Fibroblast of villous mesenchyme (primary cell): ENCODE measurements at regions not wholly inside any gene's neighbourhood (a gene's known extent, or its start where the extent isn't known, plus 50 kb on each side); places are given as distances from the start of the nearest gene placed in this dataset.
A peak's percentile ranks its signal among the peaks of the same experiment; 100 is the strongest.

Source experiments
- DNase-seq: peaks from one replicate; pipeline ENCODE4 v3.0.0-alpha.2; 2010; ENCODE audit warnings: low read depth
- H3K4me3 ChIP-seq: 2 replicates; pipeline ENCODE4 v1.5.1; 2011; ENCODE audit warnings: low read depth, mild to moderate bottlenecking, low read length
- TF ChIP-seq, protein P1 (sequence below): IDR thresholded peaks from 2 replicates; pipeline ENCODE4 v1.5.1; 2012; ENCODE audit warnings: low read depth, mild to moderate bottlenecking, low read length; ENCODE audit not compliant: insufficient read depth

DNA sequence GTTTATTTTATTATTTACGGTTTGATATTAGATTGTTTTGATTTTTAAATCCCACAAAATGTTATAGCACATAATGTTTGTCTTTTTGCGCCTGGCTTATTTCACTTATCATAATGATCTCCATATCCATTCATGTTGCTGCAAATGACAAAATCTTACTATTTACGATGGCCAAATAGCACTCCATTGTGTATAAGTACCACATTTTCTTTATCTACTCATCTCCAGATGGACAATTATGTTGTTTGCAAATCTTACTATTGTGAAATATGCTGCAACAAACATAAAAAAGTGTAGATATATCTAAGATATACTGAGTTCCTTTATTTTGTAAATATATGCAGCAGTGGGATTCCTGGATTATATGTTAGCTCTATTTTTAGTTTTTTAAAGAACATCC is 1568.3 kb downstream of the AMY1C start:
- peak; percentile 0 for DNase-seq
- TF ChIP-seq, protein P1, sequence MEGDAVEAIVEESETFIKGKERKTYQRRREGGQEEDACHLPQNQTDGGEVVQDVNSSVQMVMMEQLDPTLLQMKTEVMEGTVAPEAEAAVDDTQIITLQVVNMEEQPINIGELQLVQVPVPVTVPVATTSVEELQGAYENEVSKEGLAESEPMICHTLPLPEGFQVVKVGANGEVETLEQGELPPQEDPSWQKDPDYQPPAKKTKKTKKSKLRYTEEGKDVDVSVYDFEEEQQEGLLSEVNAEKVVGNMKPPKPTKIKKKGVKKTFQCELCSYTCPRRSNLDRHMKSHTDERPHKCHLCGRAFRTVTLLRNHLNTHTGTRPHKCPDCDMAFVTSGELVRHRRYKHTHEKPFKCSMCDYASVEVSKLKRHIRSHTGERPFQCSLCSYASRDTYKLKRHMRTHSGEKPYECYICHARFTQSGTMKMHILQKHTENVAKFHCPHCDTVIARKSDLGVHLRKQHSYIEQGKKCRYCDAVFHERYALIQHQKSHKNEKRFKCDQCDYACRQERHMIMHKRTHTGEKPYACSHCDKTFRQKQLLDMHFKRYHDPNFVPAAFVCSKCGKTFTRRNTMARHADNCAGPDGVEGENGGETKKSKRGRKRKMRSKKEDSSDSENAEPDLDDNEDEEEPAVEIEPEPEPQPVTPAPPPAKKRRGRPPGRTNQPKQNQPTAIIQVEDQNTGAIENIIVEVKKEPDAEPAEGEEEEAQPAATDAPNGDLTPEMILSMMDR: no peak
- no peak overlapping the region for H3K4me3 ChIP-seq

DNA sequence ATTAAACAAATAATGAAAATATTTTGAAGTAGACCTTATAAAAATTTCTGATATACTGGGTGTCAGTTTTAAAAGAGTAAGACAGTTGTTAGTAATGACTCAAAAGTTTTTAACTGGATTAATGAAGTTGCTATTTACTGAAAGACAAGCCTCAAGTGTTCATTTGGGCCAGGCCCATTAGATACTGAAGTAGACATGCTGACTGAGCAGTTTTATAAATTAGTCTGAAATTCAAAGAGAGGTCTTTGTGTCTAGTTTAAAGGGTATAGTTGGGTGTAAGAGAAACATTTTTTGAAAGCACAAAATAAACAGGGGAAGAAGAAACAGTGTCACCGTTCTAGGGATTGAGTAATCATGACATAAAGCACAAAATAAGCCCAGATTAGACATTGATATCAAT is 1577.2 kb downstream of the AMY1C start:
- H3K4me3 ChIP-seq: no peak overlapping the region
- no peak for DNase-seq
- TF ChIP-seq, protein P1: no peak

DNA sequence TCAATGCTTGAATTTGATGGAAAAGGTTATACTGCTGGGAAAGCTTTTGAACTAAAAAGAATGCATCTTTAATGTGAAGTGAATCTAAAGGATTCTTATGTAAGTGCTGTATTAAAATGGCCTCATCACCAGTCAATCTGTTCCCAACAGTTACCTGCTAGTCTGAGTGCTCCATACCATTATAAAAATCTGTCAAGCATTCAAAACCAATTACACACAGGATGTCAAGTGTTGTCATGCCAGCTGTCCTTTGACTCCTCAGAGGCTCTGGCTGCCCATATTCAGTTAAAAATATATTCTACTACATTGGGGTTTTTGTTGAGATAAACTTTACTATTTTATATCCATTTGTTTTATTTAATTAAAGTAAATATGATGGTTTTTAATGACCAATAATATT is 1587.7 kb downstream of the AMY1C start:
- TF ChIP-seq, protein P1: no peak
- no peak overlapping the region for H3K4me3 ChIP-seq
- no peak for DNase-seq

DNA sequence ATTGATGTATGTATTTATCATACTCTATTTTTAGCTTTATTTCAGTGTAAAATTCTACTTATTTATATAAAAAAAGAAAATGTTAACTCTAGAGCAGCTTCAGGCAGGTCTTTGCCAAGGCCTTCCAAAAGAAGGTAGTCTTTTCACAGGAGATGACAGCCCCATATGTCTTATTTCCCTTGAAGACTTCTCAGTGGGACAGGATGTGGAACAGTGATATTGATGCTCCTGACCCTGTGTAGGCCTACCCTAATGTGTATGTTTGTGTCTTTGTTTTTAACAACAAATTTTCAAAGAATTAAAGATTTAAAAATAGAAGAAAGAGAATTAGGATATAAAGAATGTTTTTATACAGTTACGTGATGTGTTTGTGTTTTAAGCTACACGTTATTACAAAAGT is 1593.6 kb downstream of the AMY1C start:
- no peak for DNase-seq
- TF ChIP-seq, protein P1: no peak
- no peak overlapping the region for H3K4me3 ChIP-seq

DNA sequence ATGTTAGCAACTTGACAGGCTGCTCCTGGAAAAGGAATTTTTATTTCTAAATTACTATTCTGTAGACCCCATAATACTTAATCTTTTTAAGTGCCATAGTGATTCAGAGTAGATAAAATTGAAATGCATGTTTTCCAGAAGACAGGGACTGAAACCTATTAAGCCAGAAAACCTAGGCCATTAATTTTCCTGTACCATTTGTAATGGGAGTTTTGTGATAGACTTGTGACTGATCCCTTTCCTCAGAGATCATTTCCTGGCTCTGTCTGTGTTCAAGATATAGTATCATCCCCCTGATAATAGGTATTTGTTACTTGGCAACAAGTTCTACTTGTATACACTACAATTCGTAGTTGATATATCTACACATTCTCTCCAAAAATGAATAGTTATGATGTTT is 1609.8 kb downstream of the AMY1C start:
- DNase-seq: no peak
- no peak overlapping the region for H3K4me3 ChIP-seq
- TF ChIP-seq, protein P1: no peak

DNA sequence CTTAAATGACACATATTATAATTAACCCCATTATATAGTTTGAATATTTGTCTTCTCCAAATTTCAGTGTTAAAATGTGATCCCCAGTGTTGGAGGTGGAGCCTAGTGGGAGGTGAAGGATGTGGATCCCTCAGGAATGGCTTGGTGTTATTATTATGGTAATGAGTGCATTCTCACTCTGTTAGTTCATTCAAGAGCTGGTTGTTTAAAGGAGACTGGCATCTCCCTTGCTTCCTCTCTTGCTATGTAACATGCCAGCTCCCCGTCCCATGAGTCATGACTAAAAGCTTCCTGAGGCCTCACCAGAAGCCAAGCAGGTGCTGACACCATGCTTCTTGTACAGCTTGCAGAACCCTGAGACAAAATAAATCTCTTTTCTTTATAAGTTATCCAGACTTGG is 1612.7 kb downstream of the AMY1C start:
- DNase-seq: no peak
- TF ChIP-seq, protein P1: no peak
- no peak overlapping the region for H3K4me3 ChIP-seq

DNA sequence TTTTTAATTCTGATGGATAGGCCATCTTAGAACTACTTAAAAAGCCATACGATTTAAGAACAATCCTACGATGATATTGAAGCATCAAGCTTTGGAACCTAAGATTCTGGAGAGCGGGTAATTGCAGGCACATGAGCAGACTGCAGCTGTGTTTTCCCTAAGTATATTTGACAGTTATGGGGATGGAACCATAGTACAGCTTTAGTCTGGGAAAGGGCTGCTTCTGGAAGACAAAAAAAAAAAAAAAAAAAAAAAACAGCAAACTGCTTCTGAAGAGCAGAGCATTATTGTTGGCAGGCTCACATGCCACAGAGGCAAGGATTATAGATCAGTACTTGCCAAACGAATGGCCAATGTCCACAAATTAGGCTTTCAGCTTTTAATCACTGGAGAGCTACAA is 1618.7 kb downstream of the AMY1C start:
- TF ChIP-seq, protein P1: no peak
- H3K4me3 ChIP-seq: no peak overlapping the region
- no peak for DNase-seq
